ENCODE measurements at regions not wholly inside any gene's neighbourhood (a gene's known extent, or its start where the extent isn't known, plus 50 kb on each side); places are given as distances from the start of the nearest gene placed in this dataset.

DNA sequence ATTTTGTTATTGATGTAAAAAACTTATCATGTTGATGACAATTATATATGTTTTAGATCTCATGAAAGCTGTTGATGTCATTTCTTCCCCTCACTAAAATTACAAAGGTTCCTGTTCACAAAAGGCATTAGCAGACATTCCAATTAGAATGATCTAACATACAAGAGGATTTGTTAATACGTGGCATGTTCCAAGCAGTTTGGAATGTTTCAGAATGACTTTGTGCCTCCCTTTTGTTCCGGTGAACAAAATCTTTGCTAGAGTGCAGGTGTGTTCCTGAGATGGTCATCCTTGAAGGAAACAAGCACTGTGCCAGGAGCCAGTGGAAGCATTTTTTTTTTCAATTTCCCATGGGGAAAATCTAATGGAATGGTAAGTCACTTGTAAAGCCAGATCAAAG lies 108.0 kb upstream of the KCTD3 start:
- RAD21 ChIA-PET (ENCODE audit: unreplicated experiment), result no interaction called here
- SMC1A ChIA-PET (ENCODE audit: uncharacterized antibody, unreplicated experiment), result no interaction called here
- no peak overlapping the region for H3K4me2 ChIP-seq (ENCODE audit: control insufficient read depth, insufficient read depth)
- H3K27me3 ChIP-seq (replicated peaks in 1 of 2; ENCODE audit: control insufficient read depth in 2 of 2, insufficient read depth in 2 of 2, low read length in 1 of 2), result no peaks in the 10 kb centered on the region
- no peak overlapping the region for H2AFZ ChIP-seq (ENCODE audit: control insufficient read depth, low read depth, low read length)
- ATAC-seq, result no peak
- no peaks in the 10 kb centered on the region for H3K4me1 ChIP-seq (ENCODE audit: control insufficient read depth, insufficient read depth, low read length)
- 43% methylated on average over 2 of the region's 2 CpGs for WGBS (ENCODE audit: insufficient coverage, insufficient replicate concordance, low lambda C conversion rate, missing lambda C conversion rate)
- BruUV-seq (replicated peaks), result no TSS peak
- in situ Hi-C loops (cut with MboI), result no loop called here
- no peak overlapping the region for H3K4me3 ChIP-seq
- TF ChIP-seq KAT2A (conservative IDR thresholded peaks at IDR 0.05; ENCODE audit: control insufficient read depth, low read depth, low read length) (no peak), SRF (IDR thresholded peaks at IDR 0.05; ENCODE audit: low read depth in 2 of 2, low read length in 2 of 2) (no peak), RAD51 (IDR thresholded peaks at IDR 0.05) (no peak)
- TF ChIP-seq, protein P1, sequence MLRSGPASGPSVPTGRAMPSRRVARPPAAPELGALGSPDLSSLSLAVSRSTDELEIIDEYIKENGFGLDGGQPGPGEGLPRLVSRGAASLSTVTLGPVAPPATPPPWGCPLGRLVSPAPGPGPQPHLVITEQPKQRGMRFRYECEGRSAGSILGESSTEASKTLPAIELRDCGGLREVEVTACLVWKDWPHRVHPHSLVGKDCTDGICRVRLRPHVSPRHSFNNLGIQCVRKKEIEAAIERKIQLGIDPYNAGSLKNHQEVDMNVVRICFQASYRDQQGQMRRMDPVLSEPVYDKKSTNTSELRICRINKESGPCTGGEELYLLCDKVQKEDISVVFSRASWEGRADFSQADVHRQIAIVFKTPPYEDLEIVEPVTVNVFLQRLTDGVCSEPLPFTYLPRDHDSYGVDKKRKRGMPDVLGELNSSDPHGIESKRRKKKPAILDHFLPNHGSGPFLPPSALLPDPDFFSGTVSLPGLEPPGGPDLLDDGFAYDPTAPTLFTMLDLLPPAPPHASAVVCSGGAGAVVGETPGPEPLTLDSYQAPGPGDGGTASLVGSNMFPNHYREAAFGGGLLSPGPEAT (IDR thresholded peaks at IDR 0.05; ENCODE audit: low read depth), result no peak
- H3K9me3 ChIP-seq (replicated peaks; ENCODE audit: control insufficient read depth, insufficient read depth, low read length), result no peaks in the 10 kb centered on the region
- H3K9ac ChIP-seq (ENCODE audit: control insufficient read depth, insufficient read depth, low read length), result no peak overlapping the region
- DNase-seq (ENCODE audit: low read depth, low spot score), result no peak
- H3K36me3 ChIP-seq (ENCODE audit: control insufficient read depth in 2 of 2, insufficient read depth in 2 of 2, low read length in 1 of 2), result no peaks in the 10 kb centered on the region
- H4K20me1 ChIP-seq (ENCODE audit: control insufficient read depth, insufficient read depth), result no peaks in the 10 kb centered on the region
- H3K79me2 ChIP-seq (ENCODE audit: control insufficient read depth, insufficient read depth, low read length), result no peaks in the 10 kb centered on the region
- no peak for FAIRE-seq
- intact Hi-C loops (cut with micrococcal nuclease; ENCODE audit: unreplicated experiment), result no loop called here
- no peak overlapping the region for H3K27ac ChIP-seq (ENCODE audit: control insufficient read depth, insufficient read depth)
- POLR2A ChIA-PET, result no interaction called here
- CTCF ChIA-PET, result interaction anchor here (0.9 kb wide), 1 partner anchor 16 kb away, joined by 3 read pairs; no protein-coding TSS in a partner anchor

DNA sequence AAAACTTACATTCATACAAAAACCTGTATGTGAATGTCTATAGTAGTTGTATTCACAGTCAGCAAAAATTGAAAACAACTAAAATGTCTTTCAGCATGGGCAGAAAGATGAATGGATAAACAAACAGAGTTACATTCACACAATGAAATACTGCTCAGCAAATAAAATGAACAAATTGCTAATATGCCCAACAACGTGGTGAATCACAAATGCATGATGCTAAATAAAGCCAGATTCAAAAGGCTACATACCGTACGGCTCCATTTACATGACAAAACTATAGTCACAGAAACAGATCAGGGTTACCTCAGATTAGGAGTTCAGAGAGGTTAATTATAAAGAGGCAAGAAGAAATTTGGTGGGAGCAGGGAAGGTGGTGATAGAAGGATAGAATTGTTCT lies 100.7 kb upstream of the KCTD3 start:
- ChIA-PET POLR2A (no interaction called here), CTCF (no interaction called here), RAD21 (ENCODE audit: unreplicated experiment) (no interaction called here), SMC1A (ENCODE audit: uncharacterized antibody, unreplicated experiment) (no interaction called here)
- H4K20me1 ChIP-seq (ENCODE audit: control insufficient read depth, insufficient read depth), result no peaks in the 10 kb centered on the region
- no peak for ATAC-seq
- no peak overlapping the region for H3K27ac ChIP-seq (ENCODE audit: control insufficient read depth, insufficient read depth)
- H3K9ac ChIP-seq (ENCODE audit: control insufficient read depth, insufficient read depth, low read length), result no peak overlapping the region
- H3K4me1 ChIP-seq (ENCODE audit: control insufficient read depth, insufficient read depth, low read length), result no peaks in the 10 kb centered on the region
- FAIRE-seq, result no peak
- H3K79me2 ChIP-seq (ENCODE audit: control insufficient read depth, insufficient read depth, low read length), result no peaks in the 10 kb centered on the region
- H3K36me3 ChIP-seq (ENCODE audit: control insufficient read depth in 2 of 2, insufficient read depth in 2 of 2, low read length in 1 of 2), result no peaks in the 10 kb centered on the region
- H3K9me3 ChIP-seq (replicated peaks; ENCODE audit: control insufficient read depth, insufficient read depth, low read length), result no peaks in the 10 kb centered on the region
- intact Hi-C loops (cut with micrococcal nuclease; ENCODE audit: unreplicated experiment) (no loop called here), in situ Hi-C loops (cut with MboI) (no loop called here)
- no peak overlapping the region for H3K4me2 ChIP-seq (ENCODE audit: control insufficient read depth, insufficient read depth)
- H3K27me3 ChIP-seq (replicated peaks in 1 of 2; ENCODE audit: control insufficient read depth in 2 of 2, insufficient read depth in 2 of 2, low read length in 1 of 2), result no peaks in the 10 kb centered on the region
- WGBS (ENCODE audit: insufficient coverage, insufficient replicate concordance, low lambda C conversion rate, missing lambda C conversion rate), result 35% methylated on average over 3 of the region's 3 CpGs
- no peak overlapping the region for H2AFZ ChIP-seq (ENCODE audit: control insufficient read depth, low read depth, low read length)
- BruUV-seq (replicated peaks), result no TSS peak
- no peak overlapping the region for H3K4me3 ChIP-seq
- DNase-seq (ENCODE audit: low read depth, low spot score), result no peak
- TF ChIP-seq, protein P2, sequence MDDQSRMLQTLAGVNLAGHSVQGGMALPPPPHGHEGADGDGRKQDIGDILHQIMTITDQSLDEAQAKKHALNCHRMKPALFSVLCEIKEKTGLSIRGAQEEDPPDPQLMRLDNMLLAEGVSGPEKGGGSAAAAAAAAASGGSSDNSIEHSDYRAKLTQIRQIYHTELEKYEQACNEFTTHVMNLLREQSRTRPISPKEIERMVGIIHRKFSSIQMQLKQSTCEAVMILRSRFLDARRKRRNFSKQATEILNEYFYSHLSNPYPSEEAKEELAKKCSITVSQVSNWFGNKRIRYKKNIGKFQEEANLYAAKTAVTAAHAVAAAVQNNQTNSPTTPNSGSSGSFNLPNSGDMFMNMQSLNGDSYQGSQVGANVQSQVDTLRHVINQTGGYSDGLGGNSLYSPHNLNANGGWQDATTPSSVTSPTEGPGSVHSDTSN (IDR thresholded peaks at IDR 0.05; ENCODE audit: insufficient replicate concordance, low read depth, low read length), result no peak
- TF ChIP-seq SMAD1 (IDR thresholded peaks at IDR 0.05; ENCODE audit: low read depth, partially characterized antibody) (no peak), FOS (IDR thresholded peaks at IDR 0.05; ENCODE audit: borderline replicate concordance, extremely low read depth, insufficient read length) (no peak), CEBPB (IDR thresholded peaks at IDR 0.05; ENCODE audit: borderline replicate concordance in 1 of 2, low read depth in 2 of 2, low read length in 2 of 2) (no peak)
- TF ChIP-seq, protein P3, sequence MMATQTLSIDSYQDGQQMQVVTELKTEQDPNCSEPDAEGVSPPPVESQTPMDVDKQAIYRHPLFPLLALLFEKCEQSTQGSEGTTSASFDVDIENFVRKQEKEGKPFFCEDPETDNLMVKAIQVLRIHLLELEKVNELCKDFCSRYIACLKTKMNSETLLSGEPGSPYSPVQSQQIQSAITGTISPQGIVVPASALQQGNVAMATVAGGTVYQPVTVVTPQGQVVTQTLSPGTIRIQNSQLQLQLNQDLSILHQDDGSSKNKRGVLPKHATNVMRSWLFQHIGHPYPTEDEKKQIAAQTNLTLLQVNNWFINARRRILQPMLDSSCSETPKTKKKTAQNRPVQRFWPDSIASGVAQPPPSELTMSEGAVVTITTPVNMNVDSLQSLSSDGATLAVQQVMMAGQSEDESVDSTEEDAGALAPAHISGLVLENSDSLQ (IDR thresholded peaks at IDR 0.05), result no peak
- TF ChIP-seq, protein P4, sequence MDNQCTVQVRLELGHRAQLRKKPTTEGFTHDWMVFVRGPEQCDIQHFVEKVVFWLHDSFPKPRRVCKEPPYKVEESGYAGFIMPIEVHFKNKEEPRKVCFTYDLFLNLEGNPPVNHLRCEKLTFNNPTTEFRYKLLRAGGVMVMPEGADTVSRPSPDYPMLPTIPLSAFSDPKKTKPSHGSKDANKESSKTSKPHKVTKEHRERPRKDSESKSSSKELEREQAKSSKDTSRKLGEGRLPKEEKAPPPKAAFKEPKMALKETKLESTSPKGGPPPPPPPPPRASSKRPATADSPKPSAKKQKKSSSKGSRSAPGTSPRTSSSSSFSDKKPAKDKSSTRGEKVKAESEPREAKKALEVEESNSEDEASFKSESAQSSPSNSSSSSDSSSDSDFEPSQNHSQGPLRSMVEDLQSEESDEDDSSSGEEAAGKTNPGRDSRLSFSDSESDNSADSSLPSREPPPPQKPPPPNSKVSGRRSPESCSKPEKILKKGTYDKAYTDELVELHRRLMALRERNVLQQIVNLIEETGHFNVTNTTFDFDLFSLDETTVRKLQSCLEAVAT (IDR thresholded peaks at IDR 0.05), result no peak
